ENCODE measurements at regions not wholly inside any gene's neighbourhood (a gene's known extent, or its start where the extent isn't known, plus 50 kb on each side); places are given as distances from the start of the nearest gene placed in this dataset.
A peak's percentile ranks its signal among the peaks of the same experiment; 100 is the strongest.
"Not testable (repeated sequence)": the region's sequence is repeated elsewhere in the genome, so short reads cannot be mapped to it uniquely, and the experiment has no call there.

DNA sequence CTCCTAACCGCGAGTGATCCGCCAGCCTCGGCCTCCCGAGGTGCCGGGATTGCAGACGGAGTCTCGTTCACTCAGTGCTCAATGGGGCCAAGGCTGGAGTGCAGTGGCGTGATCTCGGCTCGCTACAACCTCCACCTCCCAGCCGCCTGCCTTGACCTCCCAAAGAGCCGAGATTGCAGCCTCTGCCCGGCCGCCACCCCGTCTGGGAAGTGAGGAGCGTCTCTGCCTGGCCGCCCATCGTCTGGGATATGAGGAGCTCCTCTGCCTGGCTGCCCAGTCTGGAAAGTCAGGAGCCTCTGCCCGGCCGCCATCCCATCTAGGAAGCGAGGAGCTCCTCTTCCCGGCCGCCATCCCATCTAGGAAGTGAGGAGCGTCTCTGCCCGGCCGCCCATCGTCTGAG lies 58.8 kb upstream of the ANKRD30BL start:
- DNase-seq, result not testable (repeated sequence)

DNA sequence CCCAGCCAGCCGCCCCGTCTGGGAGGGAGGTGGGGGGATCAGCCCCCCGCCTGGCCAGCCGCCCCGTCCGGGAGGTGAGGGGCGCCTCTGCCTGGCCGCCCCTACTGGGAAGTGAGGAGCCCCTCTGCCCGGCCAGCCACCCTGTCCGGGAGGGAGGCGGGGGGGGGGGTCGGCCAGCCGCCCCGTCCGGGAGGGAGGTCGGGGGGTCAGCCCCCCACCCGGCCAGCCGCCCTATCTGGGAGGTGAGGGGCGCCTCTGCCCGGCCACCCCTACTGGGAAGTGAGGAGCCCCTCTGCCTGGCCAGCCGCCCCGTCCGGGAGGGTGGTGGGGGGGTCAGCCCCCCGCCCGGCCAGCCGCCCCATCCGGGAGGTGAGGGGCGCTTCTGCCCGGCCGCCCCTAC lies 60.1 kb upstream of the ANKRD30BL start:
- DNase-seq, result not testable (repeated sequence)

DNA sequence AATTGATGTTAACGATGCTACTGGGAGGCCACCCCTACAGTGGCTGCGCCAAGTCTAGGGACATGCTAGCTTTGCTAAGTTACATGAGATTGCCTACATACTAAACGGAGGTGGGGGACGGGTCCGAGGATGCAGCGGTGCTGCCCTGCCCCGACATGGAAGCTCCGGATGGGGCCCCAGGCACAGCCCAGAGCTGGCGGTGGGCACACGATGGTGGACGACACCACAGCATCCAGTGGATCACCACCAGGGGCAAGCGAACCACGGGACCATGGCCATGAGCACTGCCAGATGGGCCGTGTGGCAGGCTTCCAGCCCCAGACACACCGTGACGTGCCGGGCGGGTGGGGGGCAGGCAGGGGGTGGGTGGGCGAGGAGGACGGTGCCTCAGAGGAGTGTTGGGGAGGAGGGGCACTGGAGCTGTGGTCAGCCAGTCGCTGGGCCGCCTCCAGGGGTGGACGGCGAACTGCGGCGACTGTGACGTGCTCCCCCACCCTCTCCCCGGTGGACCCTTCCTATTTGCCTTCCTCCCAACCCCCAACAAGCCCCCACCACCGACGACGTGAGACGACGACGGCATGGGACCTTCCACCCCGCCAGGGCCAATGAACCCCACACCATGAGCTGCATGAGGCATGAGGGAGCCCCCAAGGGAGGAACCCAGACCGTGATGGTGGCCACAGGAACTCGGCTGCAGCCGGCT lies 90.6 kb upstream of the ANKRD30BL start:
- no peak for DNase-seq

DNA sequence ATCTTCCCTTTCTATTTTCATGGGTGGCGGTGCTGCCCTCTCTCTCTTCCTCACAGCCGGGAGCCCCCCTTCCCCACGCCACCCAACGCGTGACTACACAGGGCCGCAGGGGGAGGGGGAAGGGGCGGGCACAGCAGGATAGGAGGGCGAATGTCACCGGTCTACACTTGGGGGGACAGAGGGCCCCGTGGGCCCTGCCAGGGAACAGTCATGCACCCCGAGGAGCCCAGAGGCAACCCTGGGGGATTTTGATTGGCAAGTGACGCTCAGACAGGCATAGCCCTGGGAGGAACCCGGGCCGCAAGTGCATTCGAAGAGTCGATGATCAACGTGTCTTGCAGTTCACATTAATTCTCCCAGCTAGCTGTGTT lies 91.1 kb upstream of the ANKRD30BL start:
- DNase-seq, result no peak

DNA sequence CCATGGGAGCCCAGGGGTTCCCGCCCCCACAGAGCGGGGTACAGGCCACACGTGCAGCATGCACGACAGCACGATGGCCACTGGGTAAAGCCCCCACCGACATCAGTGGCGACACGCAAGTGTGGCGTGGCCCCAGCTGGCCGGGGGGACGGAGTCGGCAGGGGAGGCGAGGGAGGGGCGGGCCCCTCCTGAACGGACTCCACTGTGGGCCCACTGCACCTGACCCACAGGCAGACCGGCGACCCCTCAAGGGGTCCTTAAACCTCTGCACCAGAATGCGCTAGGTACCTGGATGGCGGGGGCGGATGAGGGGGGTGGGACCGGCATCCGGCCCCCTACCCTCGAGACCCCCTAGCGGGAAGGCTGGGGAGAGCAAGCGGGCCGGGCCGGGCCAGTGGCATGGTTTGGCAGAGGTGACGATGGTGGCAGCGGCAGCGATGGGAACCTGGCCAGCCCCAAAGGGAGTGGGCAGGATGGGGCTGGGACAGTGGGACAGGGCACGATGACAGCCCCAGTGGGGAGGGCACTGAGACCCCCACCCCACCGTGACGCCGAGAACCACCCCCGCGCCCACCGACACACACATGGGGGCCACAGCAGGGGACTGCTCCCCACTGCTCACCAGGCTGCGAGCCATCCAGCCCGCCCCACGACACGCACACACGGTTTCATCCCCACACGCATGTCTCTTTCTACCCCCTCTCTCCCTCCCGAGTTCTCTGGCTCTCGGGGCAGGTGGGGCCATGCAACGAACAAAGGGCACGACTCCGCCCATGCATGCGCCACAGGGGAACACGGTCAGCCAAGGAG lies 91.9 kb upstream of the ANKRD30BL start:
- DNase-seq, result no peak

DNA sequence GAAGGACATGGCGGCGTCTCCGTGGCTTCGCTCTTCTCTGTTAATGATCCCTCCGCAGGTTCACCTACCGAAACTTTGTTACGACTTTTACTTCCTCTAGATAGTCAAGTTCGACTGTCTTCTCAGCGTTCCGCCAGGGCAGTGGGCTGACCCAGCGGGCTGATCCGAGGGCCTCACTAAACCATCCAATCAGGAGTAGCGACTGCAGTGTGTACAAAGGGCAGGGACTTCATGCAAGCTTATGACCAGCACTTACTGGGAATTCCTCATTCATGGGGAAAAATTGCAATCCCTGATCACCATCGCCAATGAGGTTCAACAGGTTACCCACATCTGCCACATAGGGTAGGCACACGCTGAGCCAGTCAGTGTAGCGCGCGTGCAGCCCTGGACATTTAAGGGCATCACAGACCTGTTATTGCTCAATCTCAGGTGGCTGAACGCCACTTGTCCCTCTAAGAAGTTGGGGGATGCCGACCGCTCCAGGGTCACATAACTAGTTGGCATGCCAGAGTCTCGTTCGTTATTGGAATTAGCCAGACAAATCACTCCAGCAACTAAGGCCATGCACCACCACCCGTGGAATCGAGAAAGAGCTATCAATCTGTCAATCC lies 92.7 kb upstream of the ANKRD30BL start:
- DNase-seq, result not testable (repeated sequence)

DNA sequence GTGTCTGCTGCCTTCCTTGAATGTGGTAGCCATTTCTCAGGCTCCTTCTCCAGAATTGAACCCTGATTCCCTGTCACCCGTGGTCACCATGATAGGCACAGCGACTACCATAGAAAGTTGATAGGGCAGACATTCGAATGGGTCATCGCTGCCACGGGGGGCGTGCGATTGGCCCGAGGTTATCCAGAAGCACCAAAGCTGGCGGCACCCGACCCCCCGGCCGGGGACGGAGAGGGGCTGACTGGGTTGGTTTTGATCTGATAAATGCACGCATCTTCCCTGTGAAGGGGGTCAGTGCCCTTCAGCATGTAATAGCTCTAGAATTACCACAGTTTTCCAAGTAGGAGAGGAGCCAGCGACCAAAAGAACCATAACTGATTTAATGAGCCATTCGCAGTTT lies 94.0 kb upstream of the ANKRD30BL start:
- DNase-seq, result no peak

DNA sequence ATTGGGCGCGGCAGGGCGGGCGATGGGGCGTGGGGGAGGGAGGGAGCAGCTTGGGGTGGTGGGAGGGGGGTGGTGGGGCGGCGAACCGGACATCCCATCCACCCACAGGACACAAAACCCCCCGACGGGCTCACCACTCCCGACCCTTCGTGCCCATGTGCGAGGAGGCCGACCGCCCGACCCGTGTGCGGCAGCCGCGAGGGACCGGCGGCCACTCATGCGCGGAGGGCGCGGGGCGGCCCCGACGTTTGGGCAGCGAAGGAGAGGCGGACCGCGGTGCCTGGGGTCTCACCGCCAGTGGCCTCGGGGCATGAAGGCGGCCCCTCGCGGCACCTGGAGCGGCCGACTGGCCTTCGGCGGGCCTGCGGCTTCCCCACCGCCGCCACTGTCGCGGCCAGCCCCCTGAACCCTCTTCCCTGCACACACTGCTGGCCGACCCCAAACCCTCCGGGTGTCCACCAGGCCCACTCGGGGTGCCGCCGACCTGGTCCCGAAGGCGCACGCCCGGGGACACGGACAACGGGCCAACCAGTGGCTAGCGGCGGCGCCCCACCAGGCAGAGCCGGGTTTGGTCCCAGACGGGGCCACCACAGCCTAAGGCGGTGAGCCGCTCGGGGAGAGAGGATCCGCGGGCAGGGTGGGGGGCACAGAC lies 94.6 kb upstream of the ANKRD30BL start:
- DNase-seq, result no peak

DNA sequence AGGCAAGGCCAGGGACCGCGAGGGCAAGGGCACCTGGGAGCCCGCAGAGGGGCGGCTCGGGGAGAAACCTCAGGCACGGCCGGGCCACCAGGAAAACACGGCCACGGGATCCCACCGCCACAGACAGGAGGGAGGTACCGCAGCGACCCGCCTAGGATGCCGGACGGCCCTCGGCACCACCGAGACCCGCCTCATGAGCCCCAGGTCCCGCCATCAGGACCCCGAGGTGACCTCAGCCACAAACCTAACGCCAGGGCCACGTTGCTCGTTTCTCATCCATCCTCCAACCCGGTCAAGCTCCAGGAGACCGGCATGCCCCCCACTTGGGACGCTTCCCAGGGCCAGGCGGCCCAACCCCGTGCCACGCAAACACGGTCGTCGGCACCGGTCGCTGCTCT lies 95.2 kb upstream of the ANKRD30BL start:
- not testable (repeated sequence) for DNase-seq

DNA sequence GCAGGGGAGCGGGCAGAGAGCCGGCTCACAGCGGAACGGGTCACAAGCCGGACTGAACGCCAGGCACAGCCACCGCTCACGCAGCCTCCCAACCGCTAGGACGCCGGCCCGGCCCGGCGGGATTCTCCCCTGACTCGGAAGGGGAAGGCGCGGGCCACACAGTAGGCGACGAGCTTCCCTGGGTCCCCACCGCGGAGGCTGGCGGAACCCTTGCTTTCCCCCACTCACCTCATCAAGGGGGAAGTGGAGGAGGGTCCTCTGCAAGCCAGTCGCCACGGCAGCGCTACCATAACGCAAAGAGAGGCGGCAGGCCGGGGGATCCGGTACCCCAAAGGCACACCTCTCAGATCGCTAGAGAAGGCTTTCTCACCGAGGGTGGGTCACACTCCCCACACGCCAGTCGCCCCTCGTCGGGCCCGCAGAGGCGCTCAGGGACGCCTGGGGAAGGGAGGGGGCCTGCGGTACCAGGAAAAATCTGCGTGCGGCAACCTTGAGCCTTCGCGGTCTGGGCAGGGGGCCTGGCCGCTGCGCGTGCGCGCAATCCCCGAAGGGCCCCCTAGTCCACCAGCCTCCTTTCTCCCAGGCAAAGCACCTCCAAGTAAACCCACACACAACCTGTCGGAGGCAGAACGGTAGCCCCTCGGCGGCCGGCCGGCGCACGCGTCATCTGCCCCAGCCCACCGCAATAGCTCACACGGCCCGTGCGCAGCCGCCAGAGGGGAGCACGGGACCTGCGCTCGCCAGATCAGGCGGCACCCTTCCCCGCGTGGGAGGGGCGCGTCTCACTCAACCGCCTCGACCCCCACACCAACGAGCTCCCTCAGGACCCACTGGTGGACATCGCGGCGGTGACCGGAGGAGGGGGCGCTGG lies 95.8 kb upstream of the ANKRD30BL start:
- not testable (repeated sequence) for DNase-seq

DNA sequence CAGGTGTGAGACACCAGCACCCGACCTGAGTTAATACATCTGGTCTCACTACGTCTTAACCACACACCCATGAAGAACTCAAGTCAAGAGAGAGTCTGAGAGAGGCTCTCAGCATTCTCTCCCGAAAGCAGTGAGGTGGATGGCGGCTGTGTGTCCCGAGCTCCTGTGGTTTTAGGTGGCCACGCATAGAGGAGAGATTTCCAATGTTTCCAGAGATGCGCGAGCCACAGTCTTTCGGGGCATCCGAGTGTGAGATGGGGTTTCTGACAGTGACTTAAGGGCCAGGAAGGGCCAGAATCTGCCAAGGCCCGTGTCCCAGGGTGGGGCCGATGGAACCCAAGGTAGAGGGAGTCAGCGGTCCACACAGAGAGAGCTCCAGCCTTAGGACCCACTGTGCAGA lies 97.5 kb upstream of the ANKRD30BL start:
- DNase-seq, result not testable (repeated sequence)

DNA sequence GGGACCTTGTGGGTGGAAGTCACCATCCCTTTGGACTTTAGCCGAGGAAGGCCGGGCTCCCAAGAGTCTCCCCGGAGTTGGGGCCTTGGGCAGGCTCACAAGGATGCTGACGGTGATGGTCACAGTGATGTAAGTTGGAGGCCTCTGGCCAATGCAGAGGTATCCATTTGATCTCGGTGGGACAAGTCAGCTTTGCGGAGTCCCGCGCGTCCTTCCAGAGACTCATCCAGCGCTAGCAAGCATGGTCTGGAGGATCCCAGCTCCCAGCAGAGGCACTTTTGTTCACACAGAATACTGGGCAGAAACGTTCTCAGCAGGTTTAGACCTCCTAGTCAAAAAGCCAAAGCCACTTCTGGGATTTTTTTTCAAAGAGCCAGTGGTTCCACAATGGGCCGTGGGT lies 103.8 kb upstream of the ANKRD30BL start:
- DNase-seq, result not testable (repeated sequence)

DNA sequence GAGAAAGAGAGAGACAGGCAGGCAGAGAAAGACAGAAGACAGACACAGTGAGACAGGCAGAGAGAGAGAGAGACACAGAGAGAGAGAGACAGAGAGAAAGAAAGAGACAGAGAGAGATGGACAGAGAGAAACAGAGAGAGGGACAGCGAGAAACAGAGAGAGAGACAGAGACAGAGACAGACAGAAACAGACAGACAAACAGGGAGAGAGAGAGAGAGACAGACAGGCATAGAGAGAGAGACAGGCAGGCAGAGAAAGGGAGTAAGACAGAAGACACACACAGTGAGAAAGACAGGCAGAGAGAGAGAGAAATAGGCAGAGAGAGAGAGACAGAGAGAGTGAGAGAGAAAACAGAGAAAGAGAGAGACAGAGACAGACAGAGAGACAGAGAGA lies 105.3 kb upstream of the ANKRD30BL start:
- no peak for DNase-seq

DNA sequence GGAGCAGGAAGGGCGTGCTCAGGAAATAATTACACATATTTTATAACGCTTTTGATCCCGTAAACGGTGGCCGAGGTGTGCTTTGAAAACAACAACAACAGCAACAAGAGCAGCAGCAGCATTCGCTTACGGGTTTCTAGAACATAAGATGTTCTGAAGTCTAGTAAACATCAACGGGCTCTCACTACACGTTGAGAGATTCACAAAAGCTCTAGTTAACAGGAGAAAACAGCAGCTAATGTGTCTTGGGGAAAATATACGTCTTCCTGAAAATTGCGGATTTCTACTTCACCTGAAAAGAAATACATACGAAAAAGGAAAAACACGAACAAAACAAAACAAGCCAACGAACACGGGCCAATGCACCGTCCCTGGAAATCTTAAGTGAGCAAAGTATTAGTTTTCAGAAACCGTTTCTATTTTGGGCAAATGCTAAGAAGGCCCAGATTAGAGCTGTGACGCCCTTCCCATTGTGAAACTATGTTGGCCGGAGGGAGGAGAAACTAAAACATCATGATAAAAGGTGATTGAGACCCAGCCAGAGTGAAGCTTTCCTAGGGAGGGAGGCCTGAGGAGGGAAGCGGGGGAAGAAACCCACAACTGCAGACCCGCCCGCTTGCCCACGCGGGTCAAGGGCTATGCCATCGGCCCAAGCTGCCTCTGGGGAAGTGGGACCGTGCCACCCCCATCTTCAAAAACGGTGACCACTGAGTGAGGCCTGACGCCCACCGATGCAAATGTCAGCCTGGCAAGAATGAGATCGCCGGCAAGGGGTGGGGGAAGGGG lies 105.9 kb upstream of the ANKRD30BL start:
- DNase-seq, result peak; percentile 44

DNA sequence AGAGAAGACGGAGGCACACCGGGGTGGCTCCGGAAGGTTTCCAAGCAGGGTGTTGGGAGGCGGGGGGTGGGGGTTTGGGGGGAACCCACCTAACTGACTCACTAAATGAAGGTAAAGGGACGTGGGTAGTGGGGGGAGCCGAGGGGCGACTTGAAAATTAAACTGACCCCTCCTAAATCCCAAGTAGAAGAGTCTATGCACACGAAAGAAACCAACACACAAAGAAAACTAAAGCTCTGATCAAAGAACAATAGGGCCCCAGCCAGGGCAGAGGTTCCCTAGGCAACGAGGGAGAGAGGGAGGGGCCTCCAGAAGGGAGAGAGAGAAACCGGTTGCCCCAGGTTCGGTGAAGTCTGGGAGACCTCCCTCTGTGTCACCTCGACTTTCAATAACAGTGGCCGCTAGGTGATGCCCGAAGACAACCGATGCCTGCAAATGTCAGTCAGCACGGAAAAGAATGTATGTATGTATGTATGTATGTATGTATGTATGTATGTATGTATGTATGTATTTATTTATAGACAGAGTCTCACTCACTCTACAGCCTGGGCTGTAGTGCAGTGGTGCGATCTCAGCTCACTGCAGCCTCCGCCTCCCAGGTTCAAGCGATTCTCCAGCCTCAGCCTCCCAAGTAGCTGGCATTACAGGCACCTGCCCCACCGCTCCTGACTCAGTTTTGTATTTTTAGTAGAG lies 106.7 kb upstream of the ANKRD30BL start:
- DNase-seq, result peak; percentile 79

DNA sequence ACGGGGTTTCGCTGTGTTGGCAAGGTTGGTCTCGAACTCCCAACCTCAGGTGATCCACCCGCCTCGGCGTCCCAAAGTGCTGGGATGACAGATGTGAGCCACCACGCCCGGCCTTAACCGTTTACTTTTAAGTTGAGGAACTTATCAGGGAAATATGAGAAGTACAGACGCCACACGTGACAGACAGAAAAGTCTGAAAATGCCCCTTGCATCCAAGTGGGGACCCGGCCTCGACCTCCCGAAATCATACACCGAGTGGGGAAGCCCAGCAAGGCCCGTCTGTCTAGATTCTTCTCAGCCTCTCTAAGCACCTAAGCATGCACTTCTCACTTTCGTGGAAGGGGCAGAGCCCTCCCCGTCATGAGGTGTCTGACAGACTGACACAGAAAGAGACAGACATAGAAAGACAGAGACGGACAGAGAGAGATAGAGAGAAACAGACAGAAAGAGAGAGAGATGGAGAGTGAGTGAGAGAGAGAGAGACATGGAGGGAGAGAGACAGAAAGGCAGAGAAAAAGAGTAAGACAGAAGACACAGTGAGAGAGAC lies 107.3 kb upstream of the ANKRD30BL start:
- DNase-seq, result no peak

DNA sequence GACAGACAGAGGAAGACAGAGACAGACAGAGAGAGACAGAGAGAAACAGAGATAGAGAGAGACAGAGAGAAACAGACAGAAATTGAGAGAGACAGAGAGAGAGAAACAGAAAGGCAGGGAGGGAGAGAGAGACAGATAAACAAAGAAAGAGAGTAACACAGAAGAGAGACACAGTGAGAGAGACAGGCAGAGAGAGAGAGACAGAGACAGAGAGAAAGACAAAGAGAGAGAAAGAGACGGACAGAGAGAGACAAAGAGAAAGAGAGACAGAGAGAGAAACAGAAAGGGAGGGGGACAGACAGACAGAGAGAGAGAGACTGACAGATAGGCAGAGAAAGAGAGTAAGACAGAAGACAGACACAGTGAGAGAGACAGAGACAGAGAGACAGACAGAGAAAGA lies 108.5 kb upstream of the ANKRD30BL start:
- DNase-seq, result no peak

DNA sequence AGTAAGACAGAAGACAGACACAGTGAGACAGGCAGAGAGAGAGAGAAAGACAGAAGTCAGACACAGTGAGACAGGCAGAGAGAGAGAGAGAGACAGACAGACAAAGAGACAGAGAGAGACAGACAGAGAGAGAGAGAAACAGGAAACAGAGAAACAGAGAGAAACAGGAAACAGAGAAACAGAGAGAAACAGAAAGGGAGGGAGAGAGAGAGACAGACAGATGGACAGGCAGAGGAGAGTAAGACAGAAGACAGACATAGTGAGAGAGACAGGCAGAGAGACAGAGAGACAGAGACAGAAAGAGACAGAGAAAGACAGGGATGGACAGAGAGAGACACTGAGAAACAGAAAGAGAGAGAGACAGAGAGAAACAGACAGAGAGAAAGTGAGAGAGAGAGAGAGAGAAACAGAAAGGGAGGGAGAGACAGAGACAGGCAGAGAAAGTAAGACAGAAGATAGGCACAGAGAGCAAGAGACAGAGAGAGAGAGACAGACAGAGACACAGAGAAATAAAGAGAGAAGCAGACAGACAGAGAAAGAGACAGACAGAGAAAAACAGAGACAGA lies 109.3 kb upstream of the ANKRD30BL start:
- DNase-seq, result no peak

DNA sequence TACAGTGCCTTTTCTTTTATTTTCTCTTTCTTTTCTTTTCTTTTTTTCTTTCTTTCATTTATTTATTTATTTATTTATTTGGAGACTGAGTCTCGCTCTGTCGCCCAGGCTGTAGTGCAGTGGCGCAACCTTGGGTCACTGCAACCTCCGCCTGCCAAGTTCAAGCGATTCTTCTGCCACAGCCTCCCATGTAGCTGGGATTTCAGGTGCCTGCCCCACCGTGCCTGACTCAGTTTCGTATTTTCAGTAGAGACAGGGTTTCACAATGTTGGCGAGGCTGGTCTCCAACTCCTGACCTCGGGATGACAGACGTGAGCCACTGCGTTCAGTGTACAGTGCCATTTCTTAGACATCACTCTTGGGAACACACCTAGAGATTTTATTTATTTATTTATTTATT lies 110.0 kb upstream of the ANKRD30BL start:
- DNase-seq, result not testable (repeated sequence)

DNA sequence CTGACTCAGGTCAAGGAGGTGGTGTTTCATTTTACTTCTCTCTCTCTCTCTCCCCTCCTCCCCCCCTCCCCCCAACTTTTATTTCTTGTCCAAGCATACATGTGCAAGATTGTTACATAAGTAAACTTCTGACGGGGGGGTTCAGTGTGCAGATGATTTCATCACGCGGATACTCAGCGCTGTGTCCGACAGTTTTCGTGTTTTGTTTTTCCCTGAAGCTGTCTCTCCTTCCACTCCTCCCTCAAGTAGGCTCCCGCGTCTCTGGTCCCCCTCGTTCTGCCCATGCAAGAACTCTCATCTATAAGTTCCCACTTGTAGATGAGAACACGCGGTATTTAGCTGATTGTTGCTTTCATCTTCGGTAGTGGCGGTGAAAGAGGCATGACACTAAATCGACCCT lies 111.0 kb upstream of the ANKRD30BL start:
- no peak for DNase-seq
